GM20431 (cell line): ENCODE measurements at regions not wholly inside any gene's neighbourhood (a gene's known extent, or its start where the extent isn't known, plus 50 kb on each side); places are given as distances from the start of the nearest gene placed in this dataset.
"Not testable (repeated sequence)": the region's sequence is repeated elsewhere in the genome, so short reads cannot be mapped to it uniquely, and the experiment has no call there.

ENCODE experiments used
- in situ Hi-C: fragments of 300-500 bp; cut with MseI, MboI; formaldehyde crosslinking; loops from one replicate; pipeline ENCODE4 v1.15.0; 2020; ENCODE audit warnings: low sequenced_read_pairs; ENCODE audit not compliant: unreplicated experiment

DNA sequence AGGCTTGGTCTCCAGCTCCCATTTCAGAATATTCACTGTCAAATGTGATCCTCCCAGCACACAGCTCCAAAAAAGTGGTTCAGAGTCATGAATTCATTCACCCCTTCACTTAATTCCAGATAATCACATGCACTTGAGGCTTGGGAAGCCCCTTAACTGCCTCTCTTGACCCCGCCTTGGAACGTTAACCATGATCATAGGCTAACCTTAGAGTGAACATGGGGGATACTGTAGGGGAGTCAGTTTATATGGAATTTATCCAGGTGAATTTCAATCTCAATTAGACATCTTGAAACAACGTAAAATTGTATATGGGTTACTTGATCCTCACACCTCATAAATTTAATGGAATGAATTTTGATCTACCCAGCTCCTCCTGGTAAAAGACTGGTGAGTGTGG lies 346.8 kb upstream of the ARID1B start:
- in situ Hi-C loops: no loop called here

DNA sequence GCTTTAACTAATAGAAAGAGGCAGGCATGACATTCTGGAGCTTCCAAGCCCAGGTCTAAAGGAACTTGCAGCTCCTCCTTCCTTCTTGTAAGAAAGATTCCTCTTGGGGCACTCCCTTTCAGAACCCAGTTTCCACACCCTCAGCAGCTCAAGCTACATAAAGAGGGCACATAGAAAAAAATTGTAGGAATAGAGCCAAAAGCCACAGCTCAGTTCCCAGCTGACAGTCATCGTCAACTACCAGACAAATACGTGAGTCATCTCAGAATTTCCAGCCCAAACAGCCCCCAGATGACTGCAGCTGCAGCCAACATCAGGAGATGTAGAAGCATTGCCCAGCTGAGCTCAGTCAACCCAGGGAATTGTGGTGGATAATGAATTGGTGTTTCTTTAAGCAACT lies 349.8 kb upstream of the ARID1B start:
- in situ Hi-C loops: no loop called here

DNA sequence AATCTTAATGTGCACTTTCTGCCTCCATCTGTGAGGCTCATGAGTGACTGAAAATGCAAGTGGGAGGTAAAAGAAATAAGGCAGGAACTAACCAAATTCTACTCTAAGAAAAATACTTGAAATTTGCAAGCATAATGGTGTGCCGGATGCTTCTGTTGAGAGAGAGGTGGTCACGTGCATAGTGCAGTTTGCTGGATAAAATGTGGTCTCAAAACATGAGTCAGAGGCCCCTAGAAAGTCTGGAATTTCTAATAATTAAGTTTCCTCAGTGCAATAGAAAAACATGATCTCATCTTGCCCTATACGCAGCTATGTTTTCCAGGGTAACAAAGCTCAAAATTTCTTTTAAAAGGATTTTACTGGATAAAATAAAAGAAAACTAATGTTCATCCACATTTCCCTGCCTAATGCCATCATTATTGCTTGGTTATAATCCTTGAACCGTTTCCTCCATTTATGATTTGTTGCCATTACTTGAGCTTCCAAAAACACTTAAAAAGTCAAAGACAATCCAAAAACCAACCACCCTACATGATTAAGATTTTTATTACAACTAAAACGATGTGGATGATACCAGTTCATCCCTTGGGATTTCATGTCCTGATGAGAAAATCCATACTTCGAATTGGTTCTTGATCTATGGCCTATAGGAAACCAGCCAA lies 351.7 kb upstream of the ARID1B start:
- in situ Hi-C loops: no loop called here

DNA sequence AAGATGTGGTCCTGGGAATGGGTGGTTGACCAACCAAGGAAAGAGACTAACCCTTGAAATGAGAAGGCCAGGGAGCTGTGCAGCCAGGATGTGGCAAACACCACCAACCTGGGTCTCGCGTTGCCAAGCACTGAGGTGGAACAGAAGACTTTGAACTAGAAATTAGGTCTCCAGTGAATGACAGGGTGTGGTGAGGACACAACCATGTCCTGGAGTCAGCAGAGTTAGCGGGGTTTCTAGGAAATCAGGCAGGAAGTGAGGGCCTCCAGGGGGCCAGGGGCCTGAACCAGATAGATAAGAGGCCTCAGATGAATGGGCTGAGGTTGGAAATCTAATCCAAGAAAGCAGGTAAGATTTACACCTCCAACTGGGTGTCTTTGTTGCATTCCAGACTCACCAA lies 353.3 kb upstream of the ARID1B start:
- in situ Hi-C loops: no loop called here

DNA sequence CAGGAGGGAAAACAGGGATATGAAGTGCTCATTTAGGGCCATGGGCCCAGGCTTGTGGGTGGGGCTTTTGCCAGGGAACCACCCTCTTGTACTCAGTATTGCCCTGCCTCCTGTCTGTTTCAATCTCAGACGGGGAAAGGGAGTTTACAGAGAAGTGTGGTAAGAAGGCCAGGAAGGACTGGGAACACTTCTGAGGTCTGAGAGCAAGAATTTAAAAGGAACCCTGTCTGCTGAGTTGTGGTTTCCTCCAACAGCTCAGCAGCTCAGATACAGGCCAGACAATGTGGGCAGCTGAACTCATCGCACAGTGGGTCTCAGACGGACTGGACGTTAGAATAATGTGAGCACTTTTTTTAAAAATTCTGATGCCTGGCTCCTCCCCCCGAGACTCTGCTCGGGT lies 354.1 kb upstream of the ARID1B start:
- in situ Hi-C loops: no loop called here

DNA sequence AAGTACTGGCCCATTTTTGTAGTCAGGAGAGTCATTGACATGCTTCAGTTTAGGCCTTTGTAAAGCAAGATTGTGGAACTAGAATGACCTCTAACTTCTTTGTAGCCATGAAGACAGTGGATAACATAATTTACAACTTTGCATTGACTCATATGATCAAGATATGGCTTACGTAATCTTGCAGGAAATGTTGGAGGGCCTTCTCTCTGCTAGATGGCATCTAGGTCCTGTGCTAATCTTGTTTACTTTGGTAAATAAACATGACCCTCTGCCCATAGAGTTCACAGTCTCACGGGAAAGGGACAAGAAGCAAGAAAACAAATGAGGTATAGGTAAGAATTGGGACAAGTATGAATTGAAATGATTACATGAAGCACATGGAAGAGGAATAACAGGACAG lies 355.2 kb upstream of the ARID1B start:
- in situ Hi-C loops: no loop called here

DNA sequence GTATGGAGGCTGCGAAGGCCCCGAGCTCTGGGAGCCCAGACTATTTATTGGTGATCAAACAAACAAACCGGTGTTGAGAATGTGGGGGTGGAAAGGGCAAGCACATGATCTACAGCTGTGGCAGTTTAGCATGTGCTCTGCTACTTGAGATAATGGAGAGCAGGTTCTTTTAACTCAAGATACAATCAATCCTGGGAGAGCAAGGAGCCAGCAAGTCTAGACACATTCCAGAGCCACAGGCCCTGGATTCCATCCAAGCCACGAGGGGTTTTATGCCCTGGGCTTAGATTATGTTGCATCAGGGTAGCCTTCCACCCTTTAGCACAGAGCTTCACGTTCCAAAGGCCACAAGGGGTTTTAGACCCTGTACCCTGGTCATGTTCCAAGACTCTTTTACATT lies 355.9 kb upstream of the ARID1B start:
- in situ Hi-C loops: not testable (repeated sequence)

DNA sequence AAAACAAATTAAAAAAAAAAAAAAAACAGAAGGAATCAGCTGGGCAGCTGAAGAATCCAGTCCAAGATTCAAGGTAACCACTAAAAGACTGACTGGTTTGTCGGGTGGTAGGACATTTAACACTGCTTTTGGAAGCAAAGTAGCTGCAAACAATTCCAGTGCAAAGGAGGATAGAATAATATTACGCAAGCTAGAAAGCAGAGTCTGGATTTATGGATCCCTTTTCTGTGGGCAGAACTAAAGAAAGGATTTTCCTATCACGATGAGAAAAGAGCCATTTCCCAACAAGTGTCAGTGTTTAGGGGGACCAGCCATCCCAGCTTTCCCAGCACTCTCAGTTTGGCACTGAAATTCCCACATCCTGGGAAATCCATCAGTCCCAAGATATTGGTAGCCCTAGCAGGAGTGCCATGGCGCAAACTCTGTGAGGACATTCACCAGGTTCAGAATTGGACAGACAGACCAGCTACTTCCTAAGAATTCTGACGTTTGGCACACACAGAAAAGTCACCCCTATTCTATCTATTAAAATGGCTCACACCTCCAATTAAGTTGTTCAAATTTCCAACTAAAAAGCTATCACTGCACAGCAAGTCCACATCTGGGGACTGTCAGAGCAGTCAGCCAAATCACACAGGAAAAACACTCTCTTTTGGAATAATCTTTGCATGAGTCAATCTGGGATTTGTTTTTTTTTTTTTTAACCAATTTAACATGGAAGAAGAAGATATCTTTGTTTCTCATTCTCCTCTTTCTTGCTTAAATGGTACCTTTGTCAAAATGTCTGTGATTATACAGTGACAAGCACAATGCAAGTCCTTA lies 356.8 kb upstream of the ARID1B start:
- in situ Hi-C loops: no loop called here

DNA sequence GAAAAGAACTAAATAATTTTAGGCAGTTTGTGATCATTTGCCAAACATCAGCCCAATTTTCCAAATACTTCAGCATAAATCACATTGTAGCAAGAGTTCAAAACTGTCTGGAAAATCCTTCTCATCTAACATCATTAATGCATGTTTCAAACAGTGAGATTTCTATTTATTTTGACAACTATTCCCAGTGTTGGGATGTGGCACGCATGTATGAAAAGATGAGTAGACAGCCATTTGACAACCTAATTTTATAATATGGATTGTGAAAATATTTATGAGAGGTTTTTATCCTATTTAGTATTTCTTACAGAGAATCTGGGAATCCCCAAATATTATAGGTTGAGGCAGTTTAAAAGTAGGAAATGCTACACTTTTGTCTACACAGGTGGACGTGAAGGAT lies 357.6 kb upstream of the ARID1B start:
- in situ Hi-C loops: no loop called here

DNA sequence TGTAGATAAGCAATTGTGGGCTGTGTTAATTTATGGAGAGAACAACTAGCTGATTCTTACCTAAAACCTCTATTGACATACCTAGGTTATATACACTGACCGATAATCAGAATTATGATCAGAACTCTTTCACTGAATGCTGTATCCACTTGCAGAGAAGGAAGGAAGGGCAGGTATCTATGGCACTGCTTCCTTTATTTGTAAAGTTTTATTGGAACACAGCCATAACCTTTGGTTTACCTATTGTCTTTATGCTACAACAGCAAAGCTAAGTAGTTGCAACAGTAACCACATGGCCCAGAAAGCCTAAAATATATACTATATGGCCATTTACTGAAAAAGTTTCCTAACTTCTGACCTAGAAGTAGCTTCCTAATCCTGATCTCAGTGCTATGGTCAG lies 358.9 kb upstream of the ARID1B start:
- in situ Hi-C loops: no loop called here

DNA sequence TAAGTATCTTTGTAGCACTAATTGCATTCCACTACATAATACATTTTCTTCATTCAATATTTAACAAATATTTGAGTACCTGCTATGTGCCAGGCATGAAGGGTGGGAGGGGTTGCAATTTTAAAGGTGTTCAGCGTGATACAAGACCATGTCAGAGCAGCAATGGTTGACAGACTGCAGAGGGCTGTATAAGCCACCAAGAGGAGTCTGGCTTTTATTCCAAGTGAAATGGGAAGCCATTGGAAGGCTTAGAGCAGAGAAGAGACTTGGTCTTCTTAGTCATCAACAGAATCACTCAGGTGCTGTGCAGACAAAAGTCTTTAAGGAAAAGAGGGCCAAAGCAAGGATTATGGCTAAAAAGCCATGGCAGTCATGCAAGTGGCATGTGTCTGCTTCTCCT lies 360.8 kb upstream of the ARID1B start:
- in situ Hi-C loops: no loop called here

DNA sequence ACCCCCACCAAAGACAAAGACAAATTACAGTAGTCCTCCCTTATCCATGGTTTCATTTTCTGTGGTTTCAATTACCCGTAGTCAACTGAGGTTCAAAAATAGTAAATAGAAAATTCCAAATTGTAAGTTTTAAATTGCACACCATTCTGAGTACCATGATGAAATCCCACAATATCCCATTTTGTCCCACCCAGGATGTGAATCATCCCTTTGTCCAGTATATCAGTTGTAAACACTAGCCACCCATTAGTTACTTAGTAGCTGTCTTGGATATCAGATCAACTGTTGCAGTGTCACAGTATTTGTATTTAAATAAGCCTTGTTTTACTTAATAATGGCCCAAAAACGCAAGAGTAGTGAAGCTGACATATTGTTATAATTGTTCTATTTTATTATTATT lies 364.0 kb upstream of the ARID1B start:
- in situ Hi-C loops: no loop called here

DNA sequence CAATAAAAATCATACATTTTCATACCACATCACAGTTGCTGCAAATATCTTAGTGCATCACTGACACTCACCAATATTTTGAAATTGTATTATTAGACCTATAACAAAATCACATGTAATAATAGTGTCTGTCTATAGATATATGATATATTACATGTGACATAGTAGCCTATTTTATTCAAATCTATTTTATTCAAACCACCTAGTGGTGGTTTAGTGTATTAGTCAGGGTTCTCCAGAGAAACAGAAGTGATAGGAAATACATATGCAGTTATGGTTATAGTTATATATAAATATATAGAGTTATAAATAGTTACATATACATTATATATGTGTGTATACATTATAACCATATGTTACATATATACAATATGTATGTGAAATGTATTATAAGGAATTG lies 366.5 kb upstream of the ARID1B start:
- in situ Hi-C loops: no loop called here

DNA sequence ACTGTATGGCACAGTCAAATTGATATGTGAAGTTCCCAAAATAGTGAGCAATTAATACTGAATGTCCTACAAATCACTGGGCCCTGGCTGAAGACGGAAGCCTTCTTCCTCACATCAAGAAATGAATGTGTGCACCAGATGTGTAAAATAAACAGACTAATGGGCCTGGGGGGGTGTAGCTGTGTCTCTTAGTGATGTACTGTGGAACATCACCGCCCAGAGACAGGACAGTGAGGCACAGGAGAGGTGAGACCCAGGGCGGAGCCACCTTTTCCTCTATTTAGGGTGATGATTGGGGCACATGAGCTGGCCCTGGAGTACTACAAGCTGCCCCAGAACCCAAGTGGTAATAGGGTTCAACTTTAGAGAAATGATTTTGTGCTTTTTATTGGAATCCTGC lies 368.5 kb upstream of the ARID1B start:
- in situ Hi-C loops: no loop called here

DNA sequence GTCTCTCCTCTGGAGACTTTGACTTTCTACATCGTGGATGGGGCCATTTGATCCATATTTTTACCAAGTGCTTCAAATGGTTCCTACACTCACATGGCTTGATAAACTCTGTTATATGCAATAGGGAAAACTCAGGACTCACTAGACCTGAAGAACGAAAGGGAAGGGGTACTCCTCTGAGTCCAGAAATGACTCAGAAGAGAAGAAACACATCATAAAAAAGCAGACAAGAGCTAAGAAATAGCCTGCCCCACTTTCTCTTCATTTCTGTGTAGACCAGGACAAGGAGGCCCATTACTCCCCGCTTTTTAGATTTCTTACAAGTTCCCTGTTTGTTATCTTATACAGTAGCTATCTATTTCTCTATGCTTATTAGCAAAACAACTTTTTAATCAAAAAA lies 369.8 kb upstream of the ARID1B start:
- in situ Hi-C loops: no loop called here

DNA sequence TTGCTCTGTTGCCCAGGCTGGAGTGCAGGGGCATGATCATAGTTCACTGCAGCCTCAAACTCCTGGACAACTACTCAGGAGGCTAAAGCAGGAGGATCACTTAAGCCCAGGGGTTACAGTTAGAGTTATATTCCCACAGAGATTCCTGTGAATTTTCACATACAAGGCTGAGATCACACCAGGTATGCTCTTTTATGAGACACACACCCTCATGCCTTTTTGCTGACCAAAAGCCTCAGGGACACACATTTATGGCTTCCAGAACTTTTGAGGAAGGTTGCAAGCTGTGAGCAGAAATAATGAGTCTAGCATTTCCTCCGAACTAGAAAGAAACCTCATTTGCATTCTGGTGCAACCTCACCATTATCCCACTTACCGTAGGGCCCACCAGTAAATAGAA lies 370.5 kb upstream of the ARID1B start:
- in situ Hi-C loops: no loop called here

DNA sequence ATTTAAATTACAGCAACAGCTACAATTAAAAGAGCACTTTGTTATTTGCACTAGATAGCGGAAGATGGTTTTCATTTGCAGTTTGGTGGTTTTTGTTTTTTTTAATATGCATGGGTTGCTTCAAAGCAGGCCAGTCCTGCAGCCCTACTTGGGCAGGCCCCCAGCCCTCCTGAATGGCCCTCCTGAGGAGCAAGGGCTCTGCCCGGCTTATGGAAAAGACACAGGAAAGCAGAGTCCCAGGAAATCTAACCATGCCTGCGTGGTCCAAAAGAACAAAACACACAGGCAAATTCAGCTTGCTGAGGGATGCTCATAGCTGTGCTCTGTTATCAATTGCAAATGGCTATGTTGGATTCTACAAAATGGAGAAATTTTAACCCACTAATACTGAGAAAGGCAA lies 371.1 kb upstream of the ARID1B start:
- in situ Hi-C loops: no loop called here

DNA sequence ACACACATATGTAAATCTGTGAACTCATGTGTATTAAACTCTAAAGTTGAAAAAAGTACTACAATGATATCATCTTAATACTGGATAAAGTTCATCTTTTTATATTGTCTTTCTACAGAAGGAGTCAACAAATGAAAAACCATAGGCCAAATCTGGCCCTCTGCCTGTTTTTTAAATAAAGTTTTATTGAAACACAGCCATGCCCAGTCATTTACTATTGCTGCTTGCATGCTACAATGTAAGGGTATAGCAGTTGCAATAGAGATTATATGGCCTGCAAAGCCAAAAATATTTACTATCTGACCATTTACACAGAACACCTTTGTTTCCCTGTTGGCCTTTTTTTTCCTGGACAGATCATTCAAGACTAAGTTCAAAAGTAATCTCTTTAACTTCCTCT lies 374.6 kb upstream of the ARID1B start:
- in situ Hi-C loops: no loop called here

DNA sequence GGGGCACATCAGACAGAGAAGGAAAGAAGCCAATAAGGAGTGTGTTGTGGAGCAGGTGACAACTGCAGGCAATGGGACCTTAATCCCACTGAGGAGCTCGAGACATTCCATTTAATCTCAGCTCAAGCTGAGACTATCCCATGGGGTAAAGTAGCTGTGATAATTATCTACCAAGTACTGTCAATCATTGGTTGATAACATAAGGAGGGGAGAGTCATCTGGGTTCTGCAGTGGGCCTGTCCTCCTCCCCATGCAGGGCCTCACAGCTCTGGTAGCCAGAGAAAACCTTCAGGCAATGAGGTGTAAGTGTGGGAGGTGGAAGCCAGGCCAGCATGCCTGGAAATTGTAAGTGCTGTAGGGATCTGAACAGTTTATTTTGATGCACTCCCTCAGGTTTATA lies 375.0 kb upstream of the ARID1B start:
- in situ Hi-C loops: no loop called here

DNA sequence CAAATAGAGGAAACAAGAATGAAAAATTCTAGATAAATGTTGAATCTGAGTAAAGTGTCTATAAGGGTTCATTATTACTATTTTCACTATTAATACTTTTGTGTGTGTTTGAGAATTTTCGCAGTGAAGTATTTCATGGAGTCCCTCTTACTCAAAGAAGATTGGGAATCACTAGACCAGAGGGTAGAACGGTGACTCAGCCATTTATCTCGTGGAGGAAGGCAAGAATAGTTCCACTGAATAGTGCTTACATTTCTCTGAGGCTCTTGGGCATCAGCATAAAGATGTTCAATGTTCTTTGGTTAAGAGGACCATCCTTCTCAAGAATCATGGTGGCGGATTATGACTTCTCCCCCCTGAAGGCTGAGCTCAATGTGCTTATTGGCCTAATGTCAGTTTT lies 376.7 kb upstream of the ARID1B start:
- in situ Hi-C loops: no loop called here

DNA sequence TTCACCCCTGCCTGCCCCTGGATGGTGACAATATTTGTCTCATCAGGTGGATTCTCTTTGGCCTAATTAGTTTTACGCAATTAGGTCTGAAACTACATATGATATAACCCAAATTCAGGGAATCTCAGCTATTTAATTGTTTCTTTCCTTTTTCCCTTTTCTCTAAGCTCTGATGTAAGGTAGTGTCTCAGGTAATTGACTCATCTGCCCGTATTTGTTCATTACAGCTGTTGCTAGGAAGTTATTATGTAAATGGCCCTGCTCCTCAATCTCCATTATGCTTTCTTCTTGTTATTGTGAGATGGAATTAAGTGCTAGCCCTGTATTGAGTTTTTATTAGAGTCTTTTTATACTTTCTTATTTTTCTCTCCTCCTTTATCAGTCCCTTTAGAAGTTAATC lies 378.2 kb upstream of the ARID1B start:
- in situ Hi-C loops: no loop called here

DNA sequence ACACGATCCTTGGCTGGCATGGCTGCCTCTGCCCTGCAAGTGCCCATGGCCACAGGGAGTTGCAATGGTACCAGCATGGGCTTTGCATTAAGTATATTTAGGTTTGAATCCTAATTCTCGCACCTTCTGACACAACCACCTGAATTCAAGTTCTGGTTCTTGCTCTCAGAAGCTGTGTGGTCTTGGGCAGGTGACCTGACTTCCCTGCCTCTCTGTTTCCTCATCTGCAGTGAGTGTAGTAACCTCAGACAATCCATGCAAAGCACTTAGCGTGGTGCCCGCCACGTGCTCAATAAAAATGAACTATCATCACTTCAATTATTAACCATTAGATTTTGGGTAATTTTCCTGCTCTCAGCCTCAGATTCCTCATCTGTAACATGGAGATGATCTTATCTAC lies 378.8 kb upstream of the ARID1B start:
- in situ Hi-C loops: no loop called here
